Astrocyte of the cerebellum (primary cell): ENCODE measurements at regions not wholly inside any gene's neighbourhood (a gene's known extent, or its start where the extent isn't known, plus 50 kb on each side); places are given as distances from the start of the nearest gene placed in this dataset.

Experiments
- DNase-seq: peaks from one replicate; pipeline ENCODE4 v3.0.0-alpha.2; 2011; ENCODE audit warnings: low read depth
- H3K4me3 ChIP-seq: 2 replicates; pipeline ENCODE4 v1.5.1; 2011; ENCODE audit warnings: mild to moderate bottlenecking, low read depth, low read length, moderate library complexity
- CTCF ChIP-seq: IDR thresholded peaks from 2 replicates; pipeline ENCODE4 v1.5.1; 2012; ENCODE audit warnings: low read length, low read depth, moderate library complexity, mild to moderate bottlenecking; ENCODE audit errors: missing control alignments
- in situ Hi-C: cut with HindIII; loops from 2 replicates; pipeline ENCODE4 v1.10.0; 2017; ENCODE audit warnings: low sequenced_read_pairs

- TF ChIP-seq CTCF: no peak
- in situ Hi-C loops: no loop called here
- DNase-seq: no peak
- no peak overlapping the region for H3K4me3 ChIP-seq
Observed at GRCh38 chr2:145593991-145594614, 1074.2 kb upstream of the ZEB2 start.

GRCh38 chr2:145593280-145593679 lies 1073.4 kb upstream of the ZEB2 start:
- no peak for TF ChIP-seq CTCF
- H3K4me3 ChIP-seq: no peak overlapping the region
- in situ Hi-C loops: no loop called here
- no peak for DNase-seq

GRCh38 chr2:145592361-145592760 lies 1072.4 kb upstream of the ZEB2 start:
- no peak overlapping the region for H3K4me3 ChIP-seq
- in situ Hi-C loops: no loop called here
- TF ChIP-seq CTCF: no peak
- DNase-seq: no peak

GRCh38 chr2:145591109-145591809 lies 1071.3 kb upstream of the ZEB2 start:
- TF ChIP-seq CTCF: no peak
- no peak overlapping the region for H3K4me3 ChIP-seq
- DNase-seq: no peak
- in situ Hi-C loops: no loop called here

- H3K4me3 ChIP-seq: no peak overlapping the region
- TF ChIP-seq CTCF: no peak
- in situ Hi-C loops: no loop called here
- no peak for DNase-seq
Observed at GRCh38 chr2:145587922-145588321, 1068.0 kb upstream of the ZEB2 start.

- no peak for DNase-seq
- TF ChIP-seq CTCF: no peak
- H3K4me3 ChIP-seq: no peak overlapping the region
- in situ Hi-C loops: no loop called here
Observed at GRCh38 chr2:145584353-145584752, 1064.4 kb upstream of the ZEB2 start.
